OCI-LY1 (cell line): ENCODE measurements at regions not wholly inside any gene's neighbourhood (a gene's known extent, or its start where the extent isn't known, plus 50 kb on each side); places are given as distances from the start of the nearest gene placed in this dataset.

Experiments
- EZH2 ChIP-seq: fragments of 200-600 bp; sonication (generic), shearing (Covaris generic); IDR thresholded peaks from 2 replicates; pipeline ENCODE4 v1.8.0; 2017; ENCODE audit warnings: borderline replicate concordance, mixed run types, mild to moderate bottlenecking, antibody characterized with exemption, low read length, moderate library complexity, mixed read lengths
- TF ChIP-seq, protein P1 (sequence below): fragments of 200-600 bp; sonication (generic), shearing (Covaris generic); IDR thresholded peaks from 2 replicates; pipeline ENCODE4 v1.5.1; 2017; ENCODE audit warnings: mild to moderate bottlenecking, antibody characterized with exemption, low read length, moderate library complexity, mixed read lengths

DNA sequence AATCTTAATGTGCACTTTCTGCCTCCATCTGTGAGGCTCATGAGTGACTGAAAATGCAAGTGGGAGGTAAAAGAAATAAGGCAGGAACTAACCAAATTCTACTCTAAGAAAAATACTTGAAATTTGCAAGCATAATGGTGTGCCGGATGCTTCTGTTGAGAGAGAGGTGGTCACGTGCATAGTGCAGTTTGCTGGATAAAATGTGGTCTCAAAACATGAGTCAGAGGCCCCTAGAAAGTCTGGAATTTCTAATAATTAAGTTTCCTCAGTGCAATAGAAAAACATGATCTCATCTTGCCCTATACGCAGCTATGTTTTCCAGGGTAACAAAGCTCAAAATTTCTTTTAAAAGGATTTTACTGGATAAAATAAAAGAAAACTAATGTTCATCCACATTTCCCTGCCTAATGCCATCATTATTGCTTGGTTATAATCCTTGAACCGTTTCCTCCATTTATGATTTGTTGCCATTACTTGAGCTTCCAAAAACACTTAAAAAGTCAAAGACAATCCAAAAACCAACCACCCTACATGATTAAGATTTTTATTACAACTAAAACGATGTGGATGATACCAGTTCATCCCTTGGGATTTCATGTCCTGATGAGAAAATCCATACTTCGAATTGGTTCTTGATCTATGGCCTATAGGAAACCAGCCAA, 351.7 kb upstream of the ARID1B start:
- TF ChIP-seq, protein P1, sequence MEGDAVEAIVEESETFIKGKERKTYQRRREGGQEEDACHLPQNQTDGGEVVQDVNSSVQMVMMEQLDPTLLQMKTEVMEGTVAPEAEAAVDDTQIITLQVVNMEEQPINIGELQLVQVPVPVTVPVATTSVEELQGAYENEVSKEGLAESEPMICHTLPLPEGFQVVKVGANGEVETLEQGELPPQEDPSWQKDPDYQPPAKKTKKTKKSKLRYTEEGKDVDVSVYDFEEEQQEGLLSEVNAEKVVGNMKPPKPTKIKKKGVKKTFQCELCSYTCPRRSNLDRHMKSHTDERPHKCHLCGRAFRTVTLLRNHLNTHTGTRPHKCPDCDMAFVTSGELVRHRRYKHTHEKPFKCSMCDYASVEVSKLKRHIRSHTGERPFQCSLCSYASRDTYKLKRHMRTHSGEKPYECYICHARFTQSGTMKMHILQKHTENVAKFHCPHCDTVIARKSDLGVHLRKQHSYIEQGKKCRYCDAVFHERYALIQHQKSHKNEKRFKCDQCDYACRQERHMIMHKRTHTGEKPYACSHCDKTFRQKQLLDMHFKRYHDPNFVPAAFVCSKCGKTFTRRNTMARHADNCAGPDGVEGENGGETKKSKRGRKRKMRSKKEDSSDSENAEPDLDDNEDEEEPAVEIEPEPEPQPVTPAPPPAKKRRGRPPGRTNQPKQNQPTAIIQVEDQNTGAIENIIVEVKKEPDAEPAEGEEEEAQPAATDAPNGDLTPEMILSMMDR = no peak
- no peak for TF ChIP-seq EZH2
